GM23338 (cell line): ENCODE measurements at regions not wholly inside any gene's neighbourhood (a gene's known extent, or its start where the extent isn't known, plus 50 kb on each side); places are given as distances from the start of the nearest gene placed in this dataset.

Experiments
- ATAC-seq: fragments of 200-7000 bp; cut with Tn5 transposase; 3 replicates; pipeline ENCODE4 v1.9.1; 2020
- DNase-seq: peaks from one replicate; pipeline ENCODE4 v3.0.0-alpha.2; 2015; ENCODE audit warnings: low spot score
- H2AFZ ChIP-seq: fragments of 200-600 bp; sonication (generic); 2 replicates; pipeline ENCODE4 v1.8.0; 2016; ENCODE audit warnings: antibody characterized with exemption, mild to moderate bottlenecking, moderate library complexity
- H3F3A ChIP-seq: fragments of 200-600 bp; sonication (generic); replicated peaks from 2 replicates; pipeline ENCODE4 v1.8.0; 2017; ENCODE audit warnings: antibody characterized with exemption, mixed run types, low read depth
- H3K27ac ChIP-seq: fragments of 200-600 bp; sonication (generic); 2 replicates; pipeline ENCODE4 v1.6.1; 2016; ENCODE audit warnings: low read depth
- H3K27me3 ChIP-seq: fragments of 200-600 bp; sonication (generic); 2 replicates; pipeline ENCODE4 v1.8.0; 2016; ENCODE audit warnings: mild to moderate bottlenecking, mixed run types, moderate library complexity; ENCODE audit not compliant: insufficient read depth
- H3K36me3 ChIP-seq: fragments of 200-600 bp; sonication (generic); 2 replicates; pipeline ENCODE4 v1.8.0; 2016; ENCODE audit warnings: mild to moderate bottlenecking; ENCODE audit not compliant: insufficient read depth
- H3K4me1 ChIP-seq: fragments of 200-600 bp; sonication (generic); 2 replicates; pipeline ENCODE4 v1.8.0; 2016; ENCODE audit warnings: mild to moderate bottlenecking, moderate library complexity; ENCODE audit not compliant: insufficient read depth
- H3K4me2 ChIP-seq: fragments of 200-600 bp; sonication (generic); 2 replicates; pipeline ENCODE4 v1.7.1; 2017; ENCODE audit warnings: mixed run types
- H3K4me3 ChIP-seq: fragments of 200-600 bp; sonication (generic); 2 replicates; pipeline ENCODE4 v1.6.1; 2016; ENCODE audit warnings: mixed run types
- H3K79me2 ChIP-seq: fragments of 200-600 bp; sonication (generic); replicated peaks from 2 replicates; pipeline ENCODE4 v1.8.0; 2017; ENCODE audit warnings: mild to moderate bottlenecking; ENCODE audit not compliant: insufficient read depth
- H3K9me2 ChIP-seq: fragments of 200-600 bp; sonication (generic); 2 replicates; pipeline ENCODE4 v1.8.0; 2017; ENCODE audit not compliant: insufficient read depth
- H4K20me1 ChIP-seq: fragments of 200-600 bp; sonication (generic); replicated peaks from 2 replicates; pipeline ENCODE4 v1.8.0; 2017; ENCODE audit warnings: mild to moderate bottlenecking; ENCODE audit not compliant: insufficient read depth
- H3K27ac Mint-ChIP-seq: 2 replicates; pipeline ENCODE4 v1.8.0; 2020; ENCODE audit warnings: inconsistent platforms, mild to moderate bottlenecking, moderate library complexity, mixed read lengths
- H3K27me3 Mint-ChIP-seq: 3 replicates; pipeline ENCODE4 v1.8.0; 2022; ENCODE audit warnings: low read depth, mild to moderate bottlenecking, moderate library complexity, mixed read lengths, inconsistent platforms; ENCODE audit not compliant: insufficient read depth, poor library complexity
- H3K36me3 Mint-ChIP-seq: 3 replicates; pipeline ENCODE4 v1.8.0; 2021; ENCODE audit warnings: low read depth, mild to moderate bottlenecking, inconsistent platforms, moderate library complexity, mixed read lengths
- H3K4me1 Mint-ChIP-seq: 3 replicates; pipeline ENCODE4 v1.8.0; 2020; ENCODE audit warnings: mild to moderate bottlenecking, inconsistent platforms, mixed read lengths
- H3K4me3 Mint-ChIP-seq: 3 replicates; pipeline ENCODE4 v1.8.0; 2021; ENCODE audit warnings: moderate library complexity, mild to moderate bottlenecking, inconsistent platforms, mixed read lengths
- H3K9me3 Mint-ChIP-seq: 3 replicates; pipeline ENCODE4 v1.8.0; 2020; ENCODE audit warnings: moderate library complexity, mild to moderate bottlenecking, inconsistent platforms, mixed read lengths
- CREB1 ChIP-seq: fragments of 250-450 bp; sonication (Bioruptor Pico); IDR thresholded peaks from 2 replicates; pipeline ENCODE4 v1.5.0; 2020; ENCODE audit warnings: low read depth, mild to moderate bottlenecking, moderate library complexity
- CTCF ChIP-seq, 2 experiments: fragments of 200-600 bp in 1 of 2; sonication (generic) in 1 of 2; conservative IDR thresholded peaks; 2 replicates each; pipeline versions ENCODE4 v1.5.1 to v1.6.1; 2016 to 2017; ENCODE audit warnings: antibody characterized with exemption in 2 of 2, low read depth in 2 of 2, mild to moderate bottlenecking in 2 of 2, moderate library complexity in 1 of 2
- ETS1 ChIP-seq: IDR thresholded peaks from 2 replicates; pipeline ENCODE4 v1.6.1; 2016; ENCODE audit warnings: antibody characterized with exemption
- EZH2 ChIP-seq: fragments of 200-600 bp; sonication (generic); IDR thresholded peaks from one replicate; pipeline ENCODE4 v1.8.0; 2017; ENCODE audit warnings: antibody characterized with exemption, mild to moderate bottlenecking, low read depth; ENCODE audit not compliant: unreplicated experiment
- EZH2phosphoT487 ChIP-seq: fragments of 200-600 bp; sonication (generic); IDR thresholded peaks from one replicate; pipeline ENCODE4 v1.8.1; 2018; ENCODE audit warnings: antibody characterized with exemption; ENCODE audit not compliant: unreplicated experiment
- JUNB ChIP-seq: IDR thresholded peaks from one replicate; pipeline ENCODE4 v1.6.1; 2016; ENCODE audit warnings: antibody characterized with exemption; ENCODE audit not compliant: unreplicated experiment
- POLR2AphosphoS5 ChIP-seq: IDR thresholded peaks from 2 replicates; pipeline ENCODE4 v1.6.1; 2016; ENCODE audit warnings: antibody characterized with exemption, low read depth
- STAT1 ChIP-seq: IDR thresholded peaks from one replicate; pipeline ENCODE4 v1.6.1; 2016; ENCODE audit warnings: antibody characterized with exemption; ENCODE audit not compliant: unreplicated experiment
- ZNF114 ChIP-seq: fragments of 250-450 bp; sonication (Bioruptor Pico); IDR thresholded peaks from 2 replicates; pipeline ENCODE4 v1.5.0; 2020; ENCODE audit warnings: mild to moderate bottlenecking, moderate library complexity
- ZNF331 ChIP-seq: fragments of 250-450 bp; sonication (Bioruptor Pico); IDR thresholded peaks from 2 replicates; pipeline ENCODE4 v1.5.0; 2020; ENCODE audit warnings: low read depth, mild to moderate bottlenecking, moderate library complexity
- ZNF462 ChIP-seq: fragments of 250-450 bp; sonication (Bioruptor Pico); IDR thresholded peaks from 2 replicates; pipeline ENCODE4 v1.5.0; 2020; ENCODE audit warnings: mild to moderate bottlenecking, moderate library complexity
- TF ChIP-seq, protein P1 (sequence below): IDR thresholded peaks from one replicate; pipeline ENCODE4 v1.6.1; 2018; ENCODE audit warnings: antibody characterized with exemption; ENCODE audit not compliant: unreplicated experiment

DNA sequence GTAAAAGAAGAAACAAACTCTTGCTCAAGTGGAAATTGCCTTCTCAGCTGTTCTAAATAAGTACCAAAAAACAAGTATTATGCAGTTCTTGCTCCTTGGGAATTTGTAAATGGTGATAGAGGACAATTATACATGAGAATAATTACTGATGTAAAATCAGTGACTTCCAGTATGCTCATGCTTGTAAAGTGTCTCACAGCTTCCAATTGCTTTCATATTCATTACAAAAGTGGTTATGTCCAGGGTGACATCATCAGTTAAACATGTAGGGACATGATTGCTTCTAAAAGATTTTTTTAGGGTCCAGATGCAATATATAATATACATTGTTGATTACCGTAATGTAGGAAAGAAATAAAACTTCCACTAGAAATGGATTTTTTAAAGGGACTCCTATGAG is 122.8 kb upstream of the B3GAT2 start:
- H4K20me1 ChIP-seq: no peaks in the 10 kb centered on the region
- no peak overlapping the region for H3K27ac ChIP-seq
- no peak overlapping the region for H3K4me3 ChIP-seq
- H3K9me3 Mint-ChIP-seq: peaks cover 9% of the 10 kb centered on the region; the same call in 2 of the 3 replicates
- H3K9me2 ChIP-seq: no peaks in the 10 kb centered on the region; the same call in 1 of the 2 replicates
- no peaks in the 10 kb centered on the region for H3K36me3 ChIP-seq
- no peaks in the 10 kb centered on the region for H3K4me1 Mint-ChIP-seq
- no peak overlapping the region for H3K4me2 ChIP-seq
- no peaks in the 10 kb centered on the region for H3K27me3 ChIP-seq
- no peak for TF ChIP-seq JUNB
- TF ChIP-seq ZNF114 (CRISPR knock-in tag): no peak
- no peak for TF ChIP-seq ZNF462 (CRISPR knock-in tag)
- TF ChIP-seq CREB1 (CRISPR knock-in tag): no peak
- TF ChIP-seq, protein P1, sequence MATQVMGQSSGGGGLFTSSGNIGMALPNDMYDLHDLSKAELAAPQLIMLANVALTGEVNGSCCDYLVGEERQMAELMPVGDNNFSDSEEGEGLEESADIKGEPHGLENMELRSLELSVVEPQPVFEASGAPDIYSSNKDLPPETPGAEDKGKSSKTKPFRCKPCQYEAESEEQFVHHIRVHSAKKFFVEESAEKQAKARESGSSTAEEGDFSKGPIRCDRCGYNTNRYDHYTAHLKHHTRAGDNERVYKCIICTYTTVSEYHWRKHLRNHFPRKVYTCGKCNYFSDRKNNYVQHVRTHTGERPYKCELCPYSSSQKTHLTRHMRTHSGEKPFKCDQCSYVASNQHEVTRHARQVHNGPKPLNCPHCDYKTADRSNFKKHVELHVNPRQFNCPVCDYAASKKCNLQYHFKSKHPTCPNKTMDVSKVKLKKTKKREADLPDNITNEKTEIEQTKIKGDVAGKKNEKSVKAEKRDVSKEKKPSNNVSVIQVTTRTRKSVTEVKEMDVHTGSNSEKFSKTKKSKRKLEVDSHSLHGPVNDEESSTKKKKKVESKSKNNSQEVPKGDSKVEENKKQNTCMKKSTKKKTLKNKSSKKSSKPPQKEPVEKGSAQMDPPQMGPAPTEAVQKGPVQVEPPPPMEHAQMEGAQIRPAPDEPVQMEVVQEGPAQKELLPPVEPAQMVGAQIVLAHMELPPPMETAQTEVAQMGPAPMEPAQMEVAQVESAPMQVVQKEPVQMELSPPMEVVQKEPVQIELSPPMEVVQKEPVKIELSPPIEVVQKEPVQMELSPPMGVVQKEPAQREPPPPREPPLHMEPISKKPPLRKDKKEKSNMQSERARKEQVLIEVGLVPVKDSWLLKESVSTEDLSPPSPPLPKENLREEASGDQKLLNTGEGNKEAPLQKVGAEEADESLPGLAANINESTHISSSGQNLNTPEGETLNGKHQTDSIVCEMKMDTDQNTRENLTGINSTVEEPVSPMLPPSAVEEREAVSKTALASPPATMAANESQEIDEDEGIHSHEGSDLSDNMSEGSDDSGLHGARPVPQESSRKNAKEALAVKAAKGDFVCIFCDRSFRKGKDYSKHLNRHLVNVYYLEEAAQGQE: no peak
- no peak for TF ChIP-seq EZH2phosphoT487
- TF ChIP-seq STAT1: no peak
- TF ChIP-seq ETS1: no peak
- no peak for TF ChIP-seq CTCF (conservative IDR thresholded peaks at IDR 0.05; ENCODE audit: low read depth in 2 of 2)
- no peak for TF ChIP-seq EZH2
- TF ChIP-seq ZNF331 (CRISPR knock-in tag): no peak
- no peak for TF ChIP-seq POLR2AphosphoS5
- H2AFZ ChIP-seq: no peak overlapping the region
- H3K27me3 Mint-ChIP-seq: no peaks in the 10 kb centered on the region
- no peak overlapping the region for H3K4me3 Mint-ChIP-seq
- H3K4me1 ChIP-seq: no peaks in the 10 kb centered on the region
- no peak for ATAC-seq
- H3K79me2 ChIP-seq: no peaks in the 10 kb centered on the region
- DNase-seq: no peak
- no peak overlapping the region for H3K27ac Mint-ChIP-seq
- H3F3A ChIP-seq: no peaks in the 10 kb centered on the region
- no peaks in the 10 kb centered on the region for H3K36me3 Mint-ChIP-seq
